ENCODE measurements at regions not wholly inside any gene's neighbourhood (a gene's known extent, or its start where the extent isn't known, plus 50 kb on each side); places are given as distances from the start of the nearest gene placed in this dataset.

GRCh38 chr20:1741309-1742048, 83.9 kb upstream of the SIRPG start:
- TF ChIP-seq CTCF (IDR thresholded peaks at IDR 0.05) = no peak
- no peak for TF ChIP-seq POLR2A (IDR thresholded peaks at IDR 0.05)

Data from prostate gland (tissue), 2 donors.